ENCODE measurements at regions not wholly inside any gene's neighbourhood (a gene's known extent, or its start where the extent isn't known, plus 50 kb on each side); places are given as distances from the start of the nearest gene placed in this dataset.
A peak's percentile ranks its signal among the peaks of the same experiment; 100 is the strongest.

DNA sequence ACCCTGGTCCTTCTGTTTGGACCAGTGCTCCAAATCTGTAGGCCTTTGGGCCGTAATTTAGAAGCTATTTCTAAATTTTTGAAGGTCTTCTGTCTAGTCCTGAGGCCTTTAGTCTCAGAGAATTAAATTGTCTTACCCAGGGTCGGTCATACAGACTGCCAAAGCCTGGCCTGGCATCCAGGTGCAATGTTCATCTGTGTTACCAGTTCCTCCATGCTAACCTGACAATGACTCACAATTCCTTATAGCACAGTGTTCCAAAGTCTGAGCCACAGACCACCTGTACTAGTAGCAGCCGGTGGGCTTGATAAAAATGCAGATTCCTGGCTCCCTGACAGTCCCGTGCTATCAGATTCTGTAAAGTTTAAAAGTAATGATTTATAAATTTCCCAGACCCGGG lies 77.7 kb upstream of the MAP4K3 start:
- DNase-seq = no peak

- DNase-seq = peak; percentile 15
Measured at GRCh38 chr2:39515273-39515896, 78.3 kb upstream of the MAP4K3 start.

GRCh38 chr2:39515897-39516346 lies 78.8 kb upstream of the MAP4K3 start:
- no peak for DNase-seq

- no peak for DNase-seq
Measured at GRCh38 chr2:39516347-39517101, 79.4 kb upstream of the MAP4K3 start.

- DNase-seq = no peak
Measured at GRCh38 chr2:39517102-39517436, 80.0 kb upstream of the MAP4K3 start.

DNA sequence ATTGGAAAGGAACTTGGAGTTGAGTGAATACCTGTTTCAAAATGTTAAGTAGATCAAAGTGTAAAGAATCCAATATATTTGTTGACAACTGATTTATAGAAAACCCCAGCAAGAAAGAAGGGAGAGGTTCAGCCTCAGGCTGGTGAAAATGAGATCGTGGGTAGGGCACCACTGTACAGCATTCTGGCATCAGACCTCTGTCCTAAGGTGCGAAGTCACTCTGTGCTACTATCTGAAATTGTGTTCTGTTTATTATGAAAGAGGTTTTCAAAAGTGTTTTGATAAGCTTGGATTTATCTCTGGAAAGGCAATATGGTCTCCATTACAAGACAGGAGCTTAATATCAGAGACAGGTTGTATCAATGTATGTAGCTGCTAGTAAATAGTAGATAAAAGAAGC lies 80.5 kb upstream of the MAP4K3 start:
- DNase-seq = no peak

- no peak for DNase-seq
Measured at GRCh38 chr2:39519886-39520285, 82.8 kb upstream of the MAP4K3 start.

DNA sequence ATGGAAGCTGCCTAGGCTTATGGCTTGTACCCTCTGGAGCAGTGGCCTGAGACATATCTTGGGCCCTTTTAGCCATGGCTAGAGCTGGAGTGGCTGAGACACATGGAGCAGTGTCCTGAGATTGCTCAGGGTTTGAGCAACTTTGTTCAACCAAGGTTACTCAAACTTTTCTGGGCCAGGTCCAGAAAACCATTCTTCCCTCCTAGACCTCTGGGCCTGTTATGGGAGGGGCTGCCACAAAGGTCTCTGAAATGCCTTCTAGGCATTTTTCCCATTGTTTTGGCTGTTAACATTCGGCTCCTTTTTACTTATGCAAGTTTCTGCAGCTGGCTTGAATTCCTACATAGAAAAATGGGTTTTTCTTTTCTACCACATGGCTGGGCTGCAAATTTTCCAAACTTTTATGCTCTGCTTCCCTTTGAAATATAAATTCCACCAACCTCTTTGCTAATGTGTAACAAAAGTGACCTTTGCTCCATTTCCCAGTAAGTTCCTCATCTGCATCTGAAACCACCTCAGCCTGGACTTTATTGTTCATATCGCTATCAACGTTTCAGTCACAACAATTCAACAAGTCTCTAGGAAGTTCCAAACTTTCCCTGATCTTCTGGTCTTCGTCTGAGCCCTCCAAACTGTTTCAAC lies 84.9 kb upstream of the MAP4K3 start:
- DNase-seq = no peak

- DNase-seq = no peak
Measured at GRCh38 chr2:39522518-39522877, 85.4 kb upstream of the MAP4K3 start.

DNA sequence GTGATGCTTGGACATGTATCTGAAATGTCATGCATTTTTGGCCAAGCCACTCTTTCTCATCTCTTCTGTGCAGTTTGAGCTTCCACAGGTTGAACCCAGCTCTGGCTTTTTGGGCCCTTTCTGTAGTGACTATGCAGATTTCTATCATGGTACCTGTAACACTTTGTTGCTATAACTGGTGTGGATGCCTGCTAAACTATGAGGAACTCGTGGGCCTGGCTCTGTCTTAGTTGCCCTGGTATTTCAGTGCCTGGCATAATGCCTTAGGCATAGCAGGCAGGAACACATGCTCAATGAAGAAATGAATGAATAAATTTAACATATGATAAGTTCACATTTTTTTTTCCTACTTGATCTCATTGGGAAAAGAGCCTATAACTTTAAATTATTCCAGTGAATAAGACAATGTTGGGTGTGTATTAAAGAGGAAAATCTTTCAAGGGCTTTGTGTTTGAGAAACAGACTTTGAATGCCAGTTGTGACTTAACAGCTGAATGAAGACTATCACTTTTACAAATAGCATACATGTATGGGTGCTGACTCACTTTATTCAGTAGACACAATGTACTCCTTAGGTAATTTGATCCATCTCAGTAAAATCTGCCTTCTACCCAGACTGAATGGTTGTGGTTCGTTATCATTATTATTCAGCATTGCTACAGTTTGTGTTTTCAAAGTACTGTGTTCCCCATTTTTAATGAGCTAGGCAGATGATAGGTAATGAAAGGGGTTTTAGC lies 86.4 kb upstream of the MAP4K3 start:
- DNase-seq = no peak

DNA sequence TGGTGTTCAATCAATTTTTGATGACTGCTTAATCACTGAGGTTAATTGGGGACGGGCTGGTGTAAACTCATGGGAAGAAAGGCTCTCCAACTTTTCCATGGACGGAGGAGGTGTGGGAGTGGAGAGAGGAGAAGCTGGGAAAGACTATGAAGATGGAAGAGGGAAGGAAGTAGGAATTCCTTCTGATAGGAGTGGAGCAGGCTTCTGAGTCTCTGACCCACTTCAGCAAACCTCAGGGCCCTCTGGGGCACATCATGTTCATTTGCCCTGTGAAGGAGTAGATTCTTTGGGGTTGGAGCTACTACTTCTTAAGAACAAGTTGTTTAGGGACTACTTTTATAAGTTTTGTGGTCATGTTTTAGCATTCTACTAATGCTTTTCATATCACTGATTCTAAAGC lies 87.0 kb upstream of the MAP4K3 start:
- DNase-seq = no peak

- no peak for DNase-seq
Measured at GRCh38 chr2:39524756-39525635, 87.9 kb upstream of the MAP4K3 start.

DNA sequence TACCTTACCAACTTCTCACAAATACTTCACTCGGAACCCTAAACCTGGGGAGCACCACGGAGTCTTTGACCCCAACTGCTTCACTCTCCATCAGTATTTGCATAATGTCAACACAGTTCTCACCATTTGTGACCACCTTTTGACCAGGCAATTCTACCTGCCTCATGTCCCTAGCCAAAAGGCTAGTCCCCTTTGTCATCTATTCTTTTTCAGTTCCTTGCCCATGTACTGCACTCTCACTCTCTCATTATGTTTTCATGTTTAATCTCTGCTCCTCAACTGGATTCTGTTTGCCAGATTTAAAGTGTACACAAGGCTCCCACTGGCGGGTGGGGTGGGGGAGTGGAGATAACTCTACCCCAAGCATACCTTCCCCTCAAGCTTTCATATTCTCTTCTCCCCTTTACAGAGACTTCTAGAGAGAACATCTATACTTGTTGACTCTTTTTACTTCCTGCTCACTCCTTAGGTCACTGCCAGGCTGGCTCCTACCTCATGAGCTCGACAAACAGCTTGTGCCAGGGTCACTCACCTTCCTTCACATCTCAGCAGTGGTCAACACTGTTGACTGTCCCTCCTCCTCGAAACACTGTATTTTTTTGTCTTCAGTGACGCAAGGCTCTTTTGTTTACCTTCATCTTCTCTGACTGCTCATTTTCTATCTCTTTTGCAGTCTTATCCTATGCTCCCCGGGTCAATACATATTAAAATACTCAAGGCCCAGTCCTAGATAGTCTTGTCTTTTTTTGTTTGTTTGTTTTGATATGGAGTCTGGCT lies 88.7 kb upstream of the MAP4K3 start:
- no peak for DNase-seq

DNA sequence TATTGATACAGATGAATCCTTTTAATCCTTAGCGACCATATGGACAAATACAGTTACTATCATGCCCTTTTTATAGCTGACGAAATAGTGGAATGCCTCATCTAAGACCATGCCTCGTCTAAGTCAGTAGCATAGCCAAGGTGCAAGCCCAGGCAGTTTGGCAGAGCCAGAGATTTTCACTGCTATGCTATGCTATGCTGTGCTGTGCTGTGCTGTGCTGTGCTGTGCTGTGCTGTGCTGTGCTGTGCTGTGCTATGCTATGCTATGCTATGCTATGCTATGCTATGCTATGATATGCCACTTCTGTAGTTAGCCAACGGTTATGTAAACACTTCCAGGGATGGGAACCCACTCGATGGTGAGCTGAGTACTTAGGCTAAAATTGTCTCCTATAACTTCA lies 91.6 kb upstream of the MAP4K3 start:
- no peak for DNase-seq

DNA sequence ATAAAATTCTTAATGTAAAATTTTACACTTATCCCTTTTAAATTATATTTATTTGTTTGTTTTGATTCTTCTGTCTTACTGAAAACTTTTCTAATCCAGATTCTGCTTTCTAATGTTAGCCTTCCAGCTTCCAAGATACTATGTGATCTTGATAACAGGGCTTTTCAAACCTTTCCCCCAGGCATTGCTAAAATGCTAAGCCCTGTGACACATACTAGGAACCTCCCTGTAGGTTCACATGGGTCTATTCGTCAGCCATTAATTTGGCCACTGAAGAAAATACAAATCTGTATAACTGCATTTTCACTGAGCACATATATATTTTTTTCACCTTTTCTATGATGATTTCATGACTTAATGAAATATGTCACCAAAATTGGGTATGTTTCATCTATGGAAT lies 92.8 kb upstream of the MAP4K3 start:
- DNase-seq = no peak

- DNase-seq = no peak
Measured at GRCh38 chr2:39530411-39530866, 93.4 kb upstream of the MAP4K3 start.

DNA sequence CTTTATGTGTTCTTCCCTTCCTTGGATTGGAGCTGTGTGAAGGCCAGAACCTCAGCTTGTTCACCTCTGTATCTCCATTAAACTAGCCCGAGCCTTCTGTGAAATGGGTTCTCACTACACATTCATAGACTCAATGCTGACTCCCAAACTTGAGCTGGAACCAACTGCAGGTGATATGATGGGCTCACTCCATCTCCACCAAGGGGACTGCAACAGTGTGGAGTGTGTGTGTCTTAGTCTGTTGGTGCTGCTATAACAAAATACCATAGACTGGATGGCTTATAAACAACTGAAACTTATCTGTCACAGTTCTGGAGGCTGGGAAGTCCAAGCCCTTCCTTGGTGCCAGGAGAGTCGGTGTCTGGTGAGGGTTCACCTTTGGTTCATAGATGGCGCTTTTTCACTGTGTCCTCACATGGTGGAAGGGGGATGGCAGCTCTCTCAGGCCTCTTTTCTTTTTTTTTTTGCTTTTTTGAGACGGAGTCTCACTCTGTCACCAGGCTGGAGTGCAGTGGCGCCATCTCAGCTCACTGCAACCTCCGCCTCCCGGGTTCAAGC lies 94.2 kb upstream of the MAP4K3 start:
- DNase-seq = no peak

DNA sequence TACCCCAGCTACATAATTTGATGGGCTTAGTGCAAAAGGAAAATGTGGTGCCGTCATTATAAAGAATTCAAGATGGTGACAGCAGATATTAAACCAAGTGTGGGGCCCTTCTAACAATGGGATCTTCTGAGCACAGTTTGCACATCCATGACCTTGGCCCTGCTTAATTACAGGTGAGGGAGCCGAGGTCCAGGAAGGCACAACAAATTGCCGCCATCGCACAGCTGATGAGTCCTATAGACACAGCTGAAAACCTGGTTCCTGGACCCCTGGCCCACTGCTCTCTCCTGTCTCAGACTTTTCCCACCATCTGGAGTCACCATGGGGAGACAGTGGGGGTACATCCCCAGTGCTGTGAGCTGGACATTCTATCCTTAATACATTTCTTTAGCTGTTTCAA lies 95.8 kb upstream of the MAP4K3 start:
- DNase-seq = no peak

GRCh38 chr2:39534095-39534711 lies 97.1 kb upstream of the MAP4K3 start:
- DNase-seq = no peak

DNA sequence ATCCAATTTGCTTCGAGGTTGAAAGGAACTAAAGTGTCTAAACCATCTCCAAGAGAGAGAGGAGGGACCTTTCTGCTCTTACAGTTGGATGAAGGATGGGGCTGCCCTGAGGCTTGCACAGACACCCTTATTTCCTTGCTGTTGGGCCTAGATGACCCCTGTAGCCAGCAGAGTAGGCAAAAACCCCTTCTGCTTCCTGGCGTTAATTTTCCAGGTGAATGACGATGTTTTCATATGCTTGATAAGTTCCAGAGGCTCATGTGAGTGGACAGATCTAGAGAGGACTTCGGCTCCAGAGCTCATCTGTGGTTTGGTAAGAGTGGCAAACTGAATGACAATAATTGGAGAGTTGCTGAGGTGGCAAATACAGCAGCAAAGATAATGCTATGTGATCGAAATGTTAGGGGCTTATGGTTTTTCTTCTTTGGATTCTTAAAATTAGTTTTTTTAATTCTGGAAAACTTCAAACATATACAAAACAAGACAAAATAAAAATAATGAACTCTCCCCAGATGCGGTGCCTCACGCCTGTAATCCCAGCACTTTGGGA lies 98.6 kb upstream of the MAP4K3 start:
- DNase-seq = no peak

- DNase-seq = no peak
Measured at GRCh38 chr2:39537150-39537549, 100.1 kb upstream of the MAP4K3 start.

Data from hematopoietic multipotent progenitor cell treated with erythropoietin and hydrocortisone succinate and interleukin-3 and kit ligand, for 6 days (in vitro differentiated cells).